ENCODE measurements at regions not wholly inside any gene's neighbourhood (a gene's known extent, or its start where the extent isn't known, plus 50 kb on each side); places are given as distances from the start of the nearest gene placed in this dataset.
A peak's percentile ranks its signal among the peaks of the same experiment; 100 is the strongest.

GRCh38 chr20:2237059-2237458, 58.7 kb upstream of the TGM3 start:
- no peaks in the 10 kb centered on the region for H3K36me3 ChIP-seq (ENCODE audit: control insufficient read depth, insufficient read depth, low read length)
- DNase-seq (ENCODE audit: low read depth): peak; percentile 90
- H3K4me3 ChIP-seq (ENCODE audit: low read depth, low read length): no peak overlapping the region
- no peaks in the 10 kb centered on the region for H3K27me3 ChIP-seq (ENCODE audit: control insufficient read depth, insufficient read depth, low read length)
- TF ChIP-seq CTCF (IDR thresholded peaks at IDR 0.05; ENCODE audit: insufficient read depth, low read length, poor library complexity, severe bottlenecking): peak; percentile 41

- no peak for DNase-seq (ENCODE audit: low read depth)
- TF ChIP-seq CTCF (IDR thresholded peaks at IDR 0.05; ENCODE audit: insufficient read depth, low read length, poor library complexity, severe bottlenecking): no peak
- no peaks in the 10 kb centered on the region for H3K27me3 ChIP-seq (ENCODE audit: control insufficient read depth, insufficient read depth, low read length)
- H3K36me3 ChIP-seq (ENCODE audit: control insufficient read depth, insufficient read depth, low read length): no peaks in the 10 kb centered on the region
- H3K4me3 ChIP-seq (ENCODE audit: low read depth, low read length): no peak overlapping the region
Observed at GRCh38 chr20:2238601-2239000, 57.2 kb upstream of the TGM3 start.

GRCh38 chr20:2240835-2241234, 55.0 kb upstream of the TGM3 start:
- DNase-seq (ENCODE audit: low read depth): no peak
- no peaks in the 10 kb centered on the region for H3K36me3 ChIP-seq (ENCODE audit: control insufficient read depth, insufficient read depth, low read length)
- TF ChIP-seq CTCF (IDR thresholded peaks at IDR 0.05; ENCODE audit: insufficient read depth, low read length, poor library complexity, severe bottlenecking): no peak
- peaks cover 3% of the 10 kb centered on the region for H3K27me3 ChIP-seq (ENCODE audit: control insufficient read depth, insufficient read depth, low read length)
- no peak overlapping the region for H3K4me3 ChIP-seq (ENCODE audit: low read depth, low read length)

GRCh38 chr20:2242678-2243077, 53.1 kb upstream of the TGM3 start:
- no peak for DNase-seq (ENCODE audit: low read depth)
- TF ChIP-seq CTCF (IDR thresholded peaks at IDR 0.05; ENCODE audit: insufficient read depth, low read length, poor library complexity, severe bottlenecking): no peak
- H3K36me3 ChIP-seq (ENCODE audit: control insufficient read depth, insufficient read depth, low read length): no peaks in the 10 kb centered on the region
- H3K4me3 ChIP-seq (ENCODE audit: low read depth, low read length): no peak overlapping the region
- peaks cover 3% of the 10 kb centered on the region for H3K27me3 ChIP-seq (ENCODE audit: control insufficient read depth, insufficient read depth, low read length)

- Histone ChIP-seq H3K4me3 (ENCODE audit: low read depth, low read length) (no peak overlapping the region), H3K36me3 (ENCODE audit: control insufficient read depth, insufficient read depth, low read length) (no peaks in the 10 kb centered on the region), H3K27me3 (ENCODE audit: control insufficient read depth, insufficient read depth, low read length) (peaks cover 3% of the 10 kb centered on the region)
- no peak for DNase-seq (ENCODE audit: low read depth)
- no peak for TF ChIP-seq CTCF (IDR thresholded peaks at IDR 0.05; ENCODE audit: insufficient read depth, low read length, poor library complexity, severe bottlenecking)
Observed at GRCh38 chr20:2244523-2244922, 51.3 kb upstream of the TGM3 start.

GRCh38 chr20:2244993-2245392, 50.8 kb upstream of the TGM3 start:
- no peak overlapping the region for H3K4me3 ChIP-seq (ENCODE audit: low read depth, low read length)
- TF ChIP-seq CTCF (IDR thresholded peaks at IDR 0.05; ENCODE audit: insufficient read depth, low read length, poor library complexity, severe bottlenecking): no peak
- H3K27me3 ChIP-seq (ENCODE audit: control insufficient read depth, insufficient read depth, low read length): peaks cover 3% of the 10 kb centered on the region
- DNase-seq (ENCODE audit: low read depth): no peak
- H3K36me3 ChIP-seq (ENCODE audit: control insufficient read depth, insufficient read depth, low read length): no peaks in the 10 kb centered on the region

Measured in kidney epithelial cell (primary cell).